OCI-LY7 (cell line): ENCODE measurements at regions not wholly inside any gene's neighbourhood (a gene's known extent, or its start where the extent isn't known, plus 50 kb on each side); places are given as distances from the start of the nearest gene placed in this dataset.

Experiments used
- CTCF ChIP-seq: fragments of 200-600 bp; sonication (generic); conservative IDR thresholded peaks from 2 replicates; pipeline ENCODE4 v1.5.1; 2014; ENCODE audit warnings: mild to moderate bottlenecking, antibody characterized with exemption, low read length, moderate library complexity, mixed read lengths
- EZH2phosphoT487 ChIP-seq: fragments of 200-600 bp; sonication (generic); IDR thresholded peaks from 2 replicates; pipeline ENCODE4 v1.6.1; 2018; ENCODE audit warnings: low read depth, borderline replicate concordance, mild to moderate bottlenecking, mixed run types, antibody characterized with exemption, low read length, moderate library complexity, mixed read lengths

- TF ChIP-seq CTCF (no peak), EZH2phosphoT487 (no peak)
These were observed 119.2 kb downstream of the RASSF10 start for GRCh38 chr11:13128354-13128753.
